Small intestine (tissue), 7 donors: ENCODE measurements at regions not wholly inside any gene's neighbourhood (a gene's known extent, or its start where the extent isn't known, plus 50 kb on each side); places are given as distances from the start of the nearest gene placed in this dataset.

Source experiments
- DNase-seq, 2 donors: peaks; one replicate each; pipeline versions ENCODE4 v3.0.0 to v3.0.0-alpha.2; 2013
- FAIRE-seq: peaks from 2 replicates; lab custom pipeline; 2012; peaks lifted over from hg19 to GRCh38; lab: Jason Lieb, UNC
- H3K27ac ChIP-seq, 3 donors: one replicate each; pipeline ENCODE4 v1.5.1; 2013; ENCODE audit warnings: low read length in 2 of 3, mild to moderate bottlenecking in 2 of 3, control low read depth in 1 of 3, inconsistent platforms in 1 of 3, low read depth in 1 of 3, moderate library complexity in 1 of 3
- H3K27me3 ChIP-seq, 3 donors: one replicate each; pipeline ENCODE4 v1.6.1; 2013; ENCODE audit warnings: low read length in 3 of 3, inconsistent platforms in 1 of 3; ENCODE audit not compliant: control insufficient read depth in 3 of 3, insufficient read depth in 3 of 3
- H3K36me3 ChIP-seq, 3 donors: one replicate each; pipeline ENCODE4 v1.6.1; 2013; ENCODE audit warnings: low read length in 3 of 3, inconsistent platforms in 1 of 3, low read depth in 1 of 3, mild to moderate bottlenecking in 1 of 3, moderate library complexity in 1 of 3; ENCODE audit not compliant: control insufficient read depth in 3 of 3, insufficient read depth in 2 of 3
- H3K4me1 ChIP-seq, 3 donors: one replicate each; pipeline ENCODE4 v1.6.1; 2013; ENCODE audit warnings: low read length in 2 of 3, inconsistent platforms in 1 of 3, low read depth in 1 of 3, mild to moderate bottlenecking in 1 of 3, moderate library complexity in 1 of 3; ENCODE audit not compliant: control insufficient read depth in 3 of 3, insufficient read depth in 2 of 3
- H3K4me3 ChIP-seq, 3 donors: one replicate each; pipeline ENCODE4 v1.5.1; 2013; ENCODE audit warnings: low read length in 3 of 3, control low read depth in 1 of 3, inconsistent platforms in 1 of 3, low read depth in 1 of 3, mild to moderate bottlenecking in 1 of 3, moderate library complexity in 1 of 3
- H3K9me3 ChIP-seq, 2 donors: one replicate each; pipeline ENCODE4 v1.6.1; 2013; ENCODE audit warnings: low read depth in 1 of 2, low read length in 1 of 2; ENCODE audit not compliant: control insufficient read depth in 2 of 2, insufficient read depth in 1 of 2
- WGBS, 3 donors: extraction: QIAGEN DNeasy Blood & Tissue Kit; methylation state at CpG; one replicate each; pipeline ENCODE4 v1.1.7; 2013; 5-methylcytosine and 5-hydroxymethylcytosine counted together
- donor health status: healthy with polysubstance abuse.
- donor health status: control.
- donor health status: control.
- donor health status: Bipolar disorder and iron deficiency.
- donor health status: healthy.

GRCh38 chr9:16255217-16255616 lies 615.3 kb downstream of the BNC2 start:
- Histone ChIP-seq H3K4me3 (no peak overlapping the region), H3K9me3 (no peaks in the 10 kb centered on the region), H3K4me1 (no peaks in the 10 kb centered on the region), H3K36me3 (no peaks in the 10 kb centered on the region), H3K27ac (no peak overlapping the region), H3K27me3 (no peaks in the 10 kb centered on the region)
- WGBS, 3 donors, result 69 to 81% (median 70%) methylated on average over 4 of the region's 4 CpGs
- no peak for DNase-seq
- no peak for FAIRE-seq

- FAIRE-seq (no peak), DNase-seq (peak in 1 of 2 donors; percentile 22)
- H3K4me1 ChIP-seq, result no peaks in the 10 kb centered on the region
- H3K27ac ChIP-seq, result no peak overlapping the region
- 65 to 71% (median 71%) methylated on average over 2 of the region's 2 CpGs for WGBS, 3 donors
- no peak overlapping the region for H3K4me3 ChIP-seq
- H3K9me3 ChIP-seq, result no peaks in the 10 kb centered on the region
- no peaks in the 10 kb centered on the region for H3K36me3 ChIP-seq
- H3K27me3 ChIP-seq, result no peaks in the 10 kb centered on the region
Observed at GRCh38 chr9:16257604-16258003, 612.9 kb downstream of the BNC2 start.

- H3K27ac ChIP-seq, result no peak overlapping the region
- no peak for DNase-seq
- no peaks in the 10 kb centered on the region for H3K9me3 ChIP-seq
- no peaks in the 10 kb centered on the region for H3K27me3 ChIP-seq
- no peak overlapping the region for H3K4me3 ChIP-seq
- no peaks in the 10 kb centered on the region for H3K4me1 ChIP-seq
- WGBS, 3 donors, result 94 to 96% (median 94%) methylated on average over 12 of the region's 12 CpGs
- no peaks in the 10 kb centered on the region for H3K36me3 ChIP-seq
- FAIRE-seq, result no peak
Observed at GRCh38 chr9:16258191-16258590, 612.3 kb downstream of the BNC2 start.

GRCh38 chr9:16258708-16259107 lies 611.8 kb downstream of the BNC2 start:
- Histone ChIP-seq H3K9me3 (no peaks in the 10 kb centered on the region), H3K4me3 (no peak overlapping the region), H3K4me1 (no peaks in the 10 kb centered on the region), H3K36me3 (no peaks in the 10 kb centered on the region), H3K27me3 (no peaks in the 10 kb centered on the region), H3K27ac (no peak overlapping the region)
- WGBS, 3 donors, result 59 to 69% (median 69%) methylated on average over 8 of the region's 8 CpGs
- no peak for FAIRE-seq
- DNase-seq, result no peak

- WGBS, 3 donors, result 28 to 40% (median 28%) methylated on average over 14 of the region's 14 CpGs
- FAIRE-seq, result no peak
Observed at GRCh38 chr9:16262477-16263261, 607.8 kb downstream of the BNC2 start.

GRCh38 chr9:16265688-16266087 lies 604.8 kb downstream of the BNC2 start:
- H3K36me3 ChIP-seq, result no peaks in the 10 kb centered on the region
- peaks cover 0 to 3% of the 10 kb centered on the region in 2 donors for H3K9me3 ChIP-seq
- no peaks in the 10 kb centered on the region for H3K27me3 ChIP-seq
- no peak for DNase-seq
- peaks cover 0 to 4% (median 0%) of the 10 kb centered on the region in 3 donors for H3K4me1 ChIP-seq
- H3K27ac ChIP-seq, result no peak overlapping the region
- H3K4me3 ChIP-seq, result no peak overlapping the region
- FAIRE-seq, result no peak
- 80 to 92% (median 88%) methylated on average over 5 of the region's 5 CpGs for WGBS, 3 donors

More at GRCh38 chr9:16262477-16263261, 607.8 kb downstream of the BNC2 start:
- H3K36me3 ChIP-seq, result no peaks in the 10 kb centered on the region
- H3K9me3 ChIP-seq, result peaks cover 0 to 3% of the 10 kb centered on the region in 2 donors
- no peak for DNase-seq
- no peaks in the 10 kb centered on the region for H3K4me1 ChIP-seq
- H3K27me3 ChIP-seq, result no peaks in the 10 kb centered on the region
- H3K4me3 ChIP-seq, result no peak overlapping the region
- no peak overlapping the region for H3K27ac ChIP-seq

GRCh38 chr9:16266648-16267276 lies 603.7 kb downstream of the BNC2 start:
- FAIRE-seq (no peak), DNase-seq (peak in 1 of 2 donors; percentile 20)
- Histone ChIP-seq H3K4me3 (peak overlapping the region in 2 of 3 donors; percentile 1 to 26), H3K27me3 (no peaks in the 10 kb centered on the region), H3K4me1 (peaks cover 0 to 4% (median 0%) of the 10 kb centered on the region in 3 donors), H3K36me3 (no peaks in the 10 kb centered on the region), H3K9me3 (peaks cover 0 to 3% of the 10 kb centered on the region in 2 donors), H3K27ac (peak overlapping the region in 1 of 3 donors; percentile 67)
- WGBS, 3 donors, result 85 to 91% (median 88%) methylated on average over 9 of the region's 9 CpGs

- FAIRE-seq (no peak), DNase-seq (peak; percentile 36 to 83)
- Histone ChIP-seq H3K4me3 (peak overlapping the region in 2 of 3 donors; percentile 1 to 26), H3K36me3 (no peaks in the 10 kb centered on the region), H3K9me3 (peaks cover 0 to 3% of the 10 kb centered on the region in 2 donors), H3K4me1 (peaks cover 0 to 4% (median 0%) of the 10 kb centered on the region in 3 donors), H3K27ac (peak overlapping the region in 2 of 3 donors; percentile 56 to 67), H3K27me3 (no peaks in the 10 kb centered on the region)
- 11 to 25% (median 16%) methylated on average over 10 of the region's 10 CpGs for WGBS, 3 donors
Observed at GRCh38 chr9:16267281-16268066, 603.0 kb downstream of the BNC2 start.
